ENCODE measurements at regions not wholly inside any gene's neighbourhood (a gene's known extent, or its start where the extent isn't known, plus 50 kb on each side); places are given as distances from the start of the nearest gene placed in this dataset.
"Not testable (repeated sequence)": the region's sequence is repeated elsewhere in the genome, so short reads cannot be mapped to it uniquely, and the experiment has no call there.

- H3K27ac ChIP-seq (ENCODE audit: low read depth in 1 of 2, low read length in 2 of 2); H3K27me3 ChIP-seq (ENCODE audit: control insufficient read depth in 1 of 2, insufficient read depth in 2 of 2, low read length in 1 of 2); ATAC-seq (ENCODE audit: low FRiP score); H3K4me1 ChIP-seq (ENCODE audit: control insufficient read depth in 1 of 2, insufficient read depth in 2 of 2, low read length in 2 of 2); H3K9me3 ChIP-seq (ENCODE audit: control insufficient read depth, low read length); DNase-seq; intact Hi-C loops (cut with DNase I); H3K4me3 ChIP-seq (ENCODE audit: low read length in 2 of 2); H3K36me3 ChIP-seq (ENCODE audit: control insufficient read depth in 1 of 2, insufficient read depth in 2 of 2, low read length in 1 of 2): not testable (repeated sequence)
- WGBS, 2 donors, result 39 to 60% methylated on average over 4 of the region's 4 CpGs
Measured at GRCh38 chr4:145255311-145255710, 74.9 kb upstream of the OTUD4 start.

DNA sequence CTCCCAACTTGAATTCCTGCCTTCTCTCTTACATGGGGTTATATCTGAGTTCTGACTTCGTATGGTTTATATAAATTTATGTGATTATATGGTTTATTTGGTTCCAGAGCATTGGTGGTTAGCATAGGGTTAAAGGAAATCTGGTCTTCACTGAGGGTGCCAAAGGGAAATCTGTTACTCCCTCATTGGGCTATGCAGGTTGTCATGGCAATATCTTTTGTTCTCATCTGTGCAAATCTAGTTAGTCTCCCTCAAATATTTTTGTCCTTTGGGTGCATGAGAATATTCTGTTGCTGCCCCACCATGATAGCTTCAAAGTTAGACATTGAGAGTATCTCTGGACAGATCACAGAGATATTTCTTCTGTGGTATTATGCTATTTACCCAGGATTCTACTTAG is 71.8 kb upstream of the OTUD4 start:
- Histone ChIP-seq H3K27ac (ENCODE audit: low read depth in 1 of 2, low read length in 2 of 2) (no peak overlapping the region), H3K36me3 (ENCODE audit: control insufficient read depth in 1 of 2, insufficient read depth in 2 of 2, low read length in 1 of 2) (no peaks in the 10 kb centered on the region), H3K4me3 (ENCODE audit: low read length in 2 of 2) (no peak overlapping the region), H3K4me1 (ENCODE audit: control insufficient read depth in 1 of 2, insufficient read depth in 2 of 2, low read length in 2 of 2) (no peaks in the 10 kb centered on the region), H3K27me3 (ENCODE audit: control insufficient read depth in 1 of 2, insufficient read depth in 2 of 2, low read length in 1 of 2) (no peaks in the 10 kb centered on the region), H3K9me3 (ENCODE audit: control insufficient read depth, low read length) (peaks cover 5% of the 10 kb centered on the region)
- 68 to 72% methylated on average over 1 of the region's 1 CpG for WGBS, 2 donors
- DNase-seq (no peak), ATAC-seq (ENCODE audit: low FRiP score) (no peak)
- intact Hi-C loops (cut with DNase I), result no loop called here

- Histone ChIP-seq H3K4me1 (ENCODE audit: control insufficient read depth in 1 of 2, insufficient read depth in 2 of 2, low read length in 2 of 2) (no peaks in the 10 kb centered on the region), H3K36me3 (ENCODE audit: control insufficient read depth in 1 of 2, insufficient read depth in 2 of 2, low read length in 1 of 2) (no peaks in the 10 kb centered on the region), H3K4me3 (ENCODE audit: low read length in 2 of 2) (no peak overlapping the region), H3K27me3 (ENCODE audit: control insufficient read depth in 1 of 2, insufficient read depth in 2 of 2, low read length in 1 of 2) (no peaks in the 10 kb centered on the region), H3K27ac (ENCODE audit: low read depth in 1 of 2, low read length in 2 of 2) (no peak overlapping the region), H3K9me3 (ENCODE audit: control insufficient read depth, low read length) (peaks cover 5% of the 10 kb centered on the region)
- 93 to 94% methylated on average over 2 of the region's 2 CpGs for WGBS, 2 donors
- ATAC-seq (ENCODE audit: low FRiP score), result no peak
- intact Hi-C loops (cut with DNase I), result no loop called here
- DNase-seq, result no peak
Measured at GRCh38 chr4:145251391-145251790, 71.0 kb upstream of the OTUD4 start.

DNA sequence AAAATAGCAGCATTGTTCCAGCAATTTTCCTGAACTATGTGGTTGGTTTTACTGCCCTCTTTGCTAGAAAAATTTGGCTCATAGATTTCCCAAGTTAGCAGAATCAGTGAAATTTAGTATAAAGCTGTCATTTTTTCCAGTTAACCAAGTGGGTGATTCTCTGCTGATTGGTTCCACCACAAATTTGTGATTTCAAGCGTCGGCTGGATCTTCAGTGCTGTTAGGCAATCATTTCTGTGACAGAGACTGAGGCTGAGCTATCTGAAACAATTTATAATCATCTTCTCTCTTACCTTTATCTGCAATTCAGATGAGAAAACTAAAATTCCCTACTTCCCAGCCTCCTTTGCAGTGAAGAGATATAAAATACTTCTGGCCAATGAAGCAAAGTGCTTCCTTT is 68.6 kb upstream of the OTUD4 start:
- ATAC-seq (ENCODE audit: low FRiP score) (no peak), DNase-seq (no peak)
- 72 to 84% methylated on average over 2 of the region's 2 CpGs for WGBS, 2 donors
- Histone ChIP-seq H3K9me3 (ENCODE audit: control insufficient read depth, low read length) (peaks cover 5% of the 10 kb centered on the region), H3K27ac (ENCODE audit: low read depth in 1 of 2, low read length in 2 of 2) (no peak overlapping the region), H3K4me1 (ENCODE audit: control insufficient read depth in 1 of 2, insufficient read depth in 2 of 2, low read length in 2 of 2) (no peaks in the 10 kb centered on the region), H3K4me3 (ENCODE audit: low read length in 2 of 2) (no peak overlapping the region), H3K36me3 (ENCODE audit: control insufficient read depth in 1 of 2, insufficient read depth in 2 of 2, low read length in 1 of 2) (no peaks in the 10 kb centered on the region), H3K27me3 (ENCODE audit: control insufficient read depth in 1 of 2, insufficient read depth in 2 of 2, low read length in 1 of 2) (no peaks in the 10 kb centered on the region)
- intact Hi-C loops (cut with DNase I), result no loop called here

- Histone ChIP-seq H3K27me3 (ENCODE audit: control insufficient read depth in 1 of 2, insufficient read depth in 2 of 2, low read length in 1 of 2) (no peaks in the 10 kb centered on the region), H3K36me3 (ENCODE audit: control insufficient read depth in 1 of 2, insufficient read depth in 2 of 2, low read length in 1 of 2) (no peaks in the 10 kb centered on the region), H3K4me1 (ENCODE audit: control insufficient read depth in 1 of 2, insufficient read depth in 2 of 2, low read length in 2 of 2) (no peaks in the 10 kb centered on the region), H3K4me3 (ENCODE audit: low read length in 2 of 2) (no peak overlapping the region), H3K9me3 (ENCODE audit: control insufficient read depth, low read length) (peaks cover 5% of the 10 kb centered on the region), H3K27ac (ENCODE audit: low read depth in 1 of 2, low read length in 2 of 2) (no peak overlapping the region)
- intact Hi-C loops (cut with DNase I), result no loop called here
- 88 to 90% methylated on average over 1 of the region's 1 CpG for WGBS, 2 donors
- no peak for ATAC-seq (ENCODE audit: low FRiP score)
- DNase-seq, result no peak
Measured at GRCh38 chr4:145248502-145248901, 68.1 kb upstream of the OTUD4 start.

DNA sequence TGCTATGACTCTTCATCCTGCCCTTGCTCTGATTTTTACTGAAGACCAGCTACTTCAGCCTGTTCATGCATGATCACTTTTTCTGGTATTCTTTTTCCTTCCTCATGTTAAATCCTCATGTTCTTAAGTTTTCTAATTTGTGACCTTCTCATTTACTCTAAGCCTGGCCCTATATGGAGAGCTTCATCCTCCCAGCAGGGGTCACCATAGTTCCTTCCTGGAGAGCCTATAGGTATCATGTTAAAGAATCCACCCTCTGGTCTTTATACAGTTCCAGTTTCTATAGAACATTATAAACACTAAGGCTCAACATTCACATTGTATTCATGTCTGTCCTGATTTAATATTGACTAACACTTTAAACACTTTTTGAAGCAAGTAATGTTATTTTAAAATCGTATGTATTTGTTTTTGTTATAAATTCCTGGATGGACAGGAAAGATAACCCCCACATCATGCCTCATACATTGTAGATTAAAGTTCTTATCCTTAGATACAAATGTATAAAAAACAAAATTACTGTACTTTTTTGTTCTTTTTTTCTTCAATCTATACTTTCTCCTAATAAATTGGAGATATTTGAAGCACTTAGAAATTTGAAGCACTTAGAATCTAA is 53.8 kb upstream of the OTUD4 start:
- 7 to 12% methylated on average over 1 of the region's 1 CpG for WGBS, 2 donors
- no peaks in the 10 kb centered on the region for H3K27me3 ChIP-seq (ENCODE audit: control insufficient read depth in 1 of 2, insufficient read depth in 2 of 2, low read length in 1 of 2)
- H3K36me3 ChIP-seq (ENCODE audit: control insufficient read depth in 1 of 2, insufficient read depth in 2 of 2, low read length in 1 of 2), result no peaks in the 10 kb centered on the region
- H3K9me3 ChIP-seq (ENCODE audit: control insufficient read depth, low read length), result no peaks in the 10 kb centered on the region
- H3K4me1 ChIP-seq (ENCODE audit: control insufficient read depth in 1 of 2, insufficient read depth in 2 of 2, low read length in 2 of 2), result peaks cover 0 to 2% of the 10 kb centered on the region in 2 donors
- intact Hi-C loops (cut with DNase I), result loop anchor here (10.0 kb wide), 3 partner anchors 321 to 381 kb away; partner anchors contain the start of gene MMAA (in 1 of the 2)
- H3K4me3 ChIP-seq (ENCODE audit: low read length in 2 of 2), result no peak overlapping the region
- DNase-seq (no peak), ATAC-seq (ENCODE audit: low FRiP score) (no peak)
- H3K27ac ChIP-seq (ENCODE audit: low read depth in 1 of 2, low read length in 2 of 2), result no peak overlapping the region

DNA sequence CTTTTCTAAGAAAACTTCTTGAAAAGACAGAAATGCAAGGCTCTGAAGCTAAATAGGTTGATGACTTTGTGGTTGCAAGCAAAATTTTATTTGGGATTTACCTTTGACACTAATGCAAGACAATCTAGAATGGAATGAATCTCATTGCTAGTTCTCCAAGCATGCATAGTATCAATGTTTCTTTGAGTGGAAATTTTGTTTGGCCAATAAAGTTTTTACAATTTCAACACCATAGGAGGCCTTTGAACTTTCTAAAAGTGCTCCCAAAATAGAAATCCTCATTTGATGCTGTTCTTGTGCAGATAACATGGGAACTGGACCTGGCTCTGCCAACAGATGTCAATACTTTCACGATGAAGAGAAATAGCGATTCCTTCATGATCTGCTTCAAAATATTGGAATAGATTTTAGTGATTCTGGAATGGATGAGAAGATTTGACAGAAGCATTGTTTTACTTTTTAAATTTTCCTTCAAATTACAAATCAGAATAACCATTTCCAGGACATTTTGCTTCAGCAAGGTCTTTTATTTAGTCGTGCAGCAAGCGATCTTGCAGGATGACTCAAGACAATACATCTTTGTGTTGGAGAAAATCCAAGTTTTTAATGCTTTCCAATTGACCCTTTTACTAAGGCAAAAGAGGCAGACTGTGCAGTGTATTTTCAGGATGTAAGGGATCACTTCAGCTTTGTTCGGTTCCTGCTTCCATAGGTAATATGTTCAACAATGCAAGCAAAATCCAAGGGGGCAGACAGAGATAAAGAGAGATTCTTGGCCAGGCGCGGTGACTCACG is 51.7 kb upstream of the OTUD4 start:
- H3K4me1 ChIP-seq (ENCODE audit: control insufficient read depth in 1 of 2, insufficient read depth in 2 of 2, low read length in 2 of 2), result peaks cover 0 to 2% of the 10 kb centered on the region in 2 donors
- no peak overlapping the region for H3K27ac ChIP-seq (ENCODE audit: low read depth in 1 of 2, low read length in 2 of 2)
- DNase-seq (no peak), ATAC-seq (ENCODE audit: low FRiP score) (no peak)
- 72 to 75% methylated on average over 8 of the region's 8 CpGs for WGBS, 2 donors
- H3K36me3 ChIP-seq (ENCODE audit: control insufficient read depth in 1 of 2, insufficient read depth in 2 of 2, low read length in 1 of 2), result no peaks in the 10 kb centered on the region
- H3K4me3 ChIP-seq (ENCODE audit: low read length in 2 of 2), result no peak overlapping the region
- H3K9me3 ChIP-seq (ENCODE audit: control insufficient read depth, low read length), result no peaks in the 10 kb centered on the region
- H3K27me3 ChIP-seq (ENCODE audit: control insufficient read depth in 1 of 2, insufficient read depth in 2 of 2, low read length in 1 of 2), result no peaks in the 10 kb centered on the region
- intact Hi-C loops (cut with DNase I), result loop anchor here (10.0 kb wide), 3 partner anchors 323 to 383 kb away; partner anchors contain the start of gene MMAA (in 1 of the 2)

- 8 to 9% methylated on average over 2 of the region's 2 CpGs for WGBS, 2 donors
- no peak for DNase-seq
- Histone ChIP-seq H3K27ac (ENCODE audit: low read depth in 1 of 2, low read length in 2 of 2) (no peak overlapping the region), H3K9me3 (ENCODE audit: control insufficient read depth, low read length) (no peaks in the 10 kb centered on the region), H3K4me1 (ENCODE audit: control insufficient read depth in 1 of 2, insufficient read depth in 2 of 2, low read length in 2 of 2) (peaks cover 0 to 2% of the 10 kb centered on the region in 2 donors), H3K4me3 (ENCODE audit: low read length in 2 of 2) (no peak overlapping the region), H3K36me3 (ENCODE audit: control insufficient read depth in 1 of 2, insufficient read depth in 2 of 2, low read length in 1 of 2) (no peaks in the 10 kb centered on the region), H3K27me3 (ENCODE audit: control insufficient read depth in 1 of 2, insufficient read depth in 2 of 2, low read length in 1 of 2) (no peaks in the 10 kb centered on the region)
- ATAC-seq (ENCODE audit: low FRiP score), result no peak
- intact Hi-C loops (cut with DNase I), result loop anchor here (10.0 kb wide), 3 partner anchors 324 to 384 kb away; partner anchors contain the start of gene MMAA (in 1 of the 2)
Measured at GRCh38 chr4:145230726-145231125, 50.3 kb upstream of the OTUD4 start.
